ENCODE measurements at regions not wholly inside any gene's neighbourhood (a gene's known extent, or its start where the extent isn't known, plus 50 kb on each side); places are given as distances from the start of the nearest gene placed in this dataset.

- ChIA-PET POLR2A (no interaction called here), CTCF (interaction anchor here (0.6 kb wide), 1 partner anchor 903 kb away, joined by 3 read pairs; no protein-coding TSS in a partner anchor)
- Histone ChIP-seq H3K9me3 (ENCODE audit: control insufficient read depth, insufficient read depth, low read depth, low read length) (no peaks in the 10 kb centered on the region), H3K27me3 (ENCODE audit: control insufficient read depth, insufficient read depth, low read length) (no peaks in the 10 kb centered on the region), H3K27ac (ENCODE audit: low read length) (peak overlapping the region; percentile 30), H3K36me3 (ENCODE audit: control insufficient read depth, insufficient read depth, low read length) (no peaks in the 10 kb centered on the region), H3K4me3 (ENCODE audit: low read depth in 2 of 2, low read length in 2 of 2) (no peak overlapping the region), H3K4me1 (ENCODE audit: control insufficient read depth, insufficient read depth, low read length) (peaks cover 27% of the 10 kb centered on the region)
- DNase-seq (ENCODE audit: low read depth, low spot score) = no peak
- intact Hi-C loops (cut with micrococcal nuclease; ENCODE audit: unreplicated experiment) (no loop called here), in situ Hi-C loops (cut with HindIII; ENCODE audit: low pct_unique_long_range_greater_than_20kb, low sequenced_read_pairs) (no loop called here)
- TF ChIP-seq REST (IDR thresholded peaks at IDR 0.05; ENCODE audit: insufficient read depth in 1 of 2, low read depth in 2 of 2, low read length in 1 of 2) (no peak), SIN3A (IDR thresholded peaks at IDR 0.05; ENCODE audit: borderline replicate concordance, insufficient read depth, low read depth, low read length) (no peak), TCF7L2 (IDR thresholded peaks at IDR 0.05; ENCODE audit: low read depth, low read length) (no peak), POLR2AphosphoS5 (IDR thresholded peaks at IDR 0.05; ENCODE audit: low read depth, low read length) (no peak), CTCF (IDR thresholded peaks at IDR 0.05) (no peak)
- BruUV-seq (replicated peaks) = no TSS peak
- no peak for ATAC-seq
Measured at GRCh38 chr7:155916926-155917655, 104.8 kb upstream of the SHH start.

GRCh38 chr7:155914341-155914740 is 102.1 kb upstream of the SHH start:
- no peak overlapping the region for H3K4me3 ChIP-seq (ENCODE audit: low read depth in 2 of 2, low read length in 2 of 2)
- TF ChIP-seq REST (IDR thresholded peaks at IDR 0.05; ENCODE audit: insufficient read depth in 1 of 2, low read depth in 2 of 2, low read length in 1 of 2) (no peak), POLR2AphosphoS5 (IDR thresholded peaks at IDR 0.05; ENCODE audit: low read depth, low read length) (no peak)
- no peaks in the 10 kb centered on the region for H3K27me3 ChIP-seq (ENCODE audit: control insufficient read depth, insufficient read depth, low read length)
- H3K4me1 ChIP-seq (ENCODE audit: control insufficient read depth, insufficient read depth, low read length) = peaks cover 19% of the 10 kb centered on the region
- no peaks in the 10 kb centered on the region for H3K9me3 ChIP-seq (ENCODE audit: control insufficient read depth, insufficient read depth, low read depth, low read length)
- CTCF ChIA-PET = no interaction called here
- no peak for ATAC-seq
- in situ Hi-C loops (cut with HindIII; ENCODE audit: low pct_unique_long_range_greater_than_20kb, low sequenced_read_pairs) = no loop called here
- intact Hi-C loops (cut with micrococcal nuclease; ENCODE audit: unreplicated experiment) = no loop called here
- no peak for DNase-seq (ENCODE audit: low read depth, low spot score)
- H3K27ac ChIP-seq (ENCODE audit: low read length) = no peak overlapping the region
- BruUV-seq (replicated peaks) = no TSS peak
- no peaks in the 10 kb centered on the region for H3K36me3 ChIP-seq (ENCODE audit: control insufficient read depth, insufficient read depth, low read length)
- POLR2A ChIA-PET = no interaction called here

Data from Panc1 (cell line).